ENCODE measurements at regions not wholly inside any gene's neighbourhood (a gene's known extent, or its start where the extent isn't known, plus 50 kb on each side); places are given as distances from the start of the nearest gene placed in this dataset.
A peak's percentile ranks its signal among the peaks of the same experiment; 100 is the strongest.

DNA sequence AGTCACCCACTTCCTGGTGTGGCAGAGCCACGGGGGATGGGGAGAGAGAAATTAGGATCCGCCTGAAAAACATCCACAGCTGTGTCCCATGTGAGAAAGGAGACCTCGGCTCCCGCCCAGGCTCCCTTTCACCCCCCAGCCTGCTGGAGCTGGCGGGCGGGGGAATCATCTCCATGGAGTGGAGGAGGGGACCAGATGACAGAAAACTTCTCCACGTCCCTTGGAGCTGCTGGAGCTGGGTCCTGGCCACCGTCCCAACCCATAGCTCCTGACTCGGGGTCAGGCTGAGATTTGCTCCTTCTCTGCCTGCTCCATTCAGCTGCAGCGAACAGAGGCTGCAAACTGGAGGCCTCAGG is 113.8 kb downstream of the CEBPB start:
- Histone ChIP-seq H3K4me1 (replicated peaks) (peaks cover 14% of the 10 kb centered on the region), H3K36me3 (no peaks in the 10 kb centered on the region), H3K4me3 (no peak overlapping the region), H3K9me3 (no peaks in the 10 kb centered on the region), H3K27ac (peak overlapping the region; percentile 82 to 83), H3K27me3 (replicated peaks; ENCODE audit: insufficient read depth) (no peaks in the 10 kb centered on the region)
- 43% methylated on average over 10 of the region's 10 CpGs for WGBS
- DNase-seq (ENCODE audit: low spot score): no peak
- intact Hi-C loops (cut with DNase I): no loop called here
- peak; percentile 28 for TF ChIP-seq POLR2AphosphoS5 (IDR thresholded peaks at IDR 0.05)
- no peak for TF ChIP-seq CTCF (IDR thresholded peaks at IDR 0.05)

GRCh38 chr20:50304923-50305635 is 114.4 kb downstream of the CEBPB start:
- peaks cover 14% of the 10 kb centered on the region for H3K4me1 ChIP-seq (replicated peaks)
- H3K27ac ChIP-seq: peak overlapping the region; percentile 82 to 83
- DNase-seq (ENCODE audit: low spot score): no peak
- no peaks in the 10 kb centered on the region for H3K36me3 ChIP-seq
- TF ChIP-seq POLR2A (IDR thresholded peaks at IDR 0.05): no peak
- no peak for TF ChIP-seq CTCF (IDR thresholded peaks at IDR 0.05)
- TF ChIP-seq POLR2AphosphoS5 (IDR thresholded peaks at IDR 0.05): peak; percentile 68
- H3K4me3 ChIP-seq: no peak overlapping the region
- WGBS: 58% methylated on average over 14 of the region's 14 CpGs
- H3K9me3 ChIP-seq: no peaks in the 10 kb centered on the region
- H3K27me3 ChIP-seq (replicated peaks; ENCODE audit: insufficient read depth): no peaks in the 10 kb centered on the region
- intact Hi-C loops (cut with DNase I): loop anchor here (5.0 kb wide), 1 partner anchor 113 kb away; the partner anchor contains the start of gene CEBPB

DNA sequence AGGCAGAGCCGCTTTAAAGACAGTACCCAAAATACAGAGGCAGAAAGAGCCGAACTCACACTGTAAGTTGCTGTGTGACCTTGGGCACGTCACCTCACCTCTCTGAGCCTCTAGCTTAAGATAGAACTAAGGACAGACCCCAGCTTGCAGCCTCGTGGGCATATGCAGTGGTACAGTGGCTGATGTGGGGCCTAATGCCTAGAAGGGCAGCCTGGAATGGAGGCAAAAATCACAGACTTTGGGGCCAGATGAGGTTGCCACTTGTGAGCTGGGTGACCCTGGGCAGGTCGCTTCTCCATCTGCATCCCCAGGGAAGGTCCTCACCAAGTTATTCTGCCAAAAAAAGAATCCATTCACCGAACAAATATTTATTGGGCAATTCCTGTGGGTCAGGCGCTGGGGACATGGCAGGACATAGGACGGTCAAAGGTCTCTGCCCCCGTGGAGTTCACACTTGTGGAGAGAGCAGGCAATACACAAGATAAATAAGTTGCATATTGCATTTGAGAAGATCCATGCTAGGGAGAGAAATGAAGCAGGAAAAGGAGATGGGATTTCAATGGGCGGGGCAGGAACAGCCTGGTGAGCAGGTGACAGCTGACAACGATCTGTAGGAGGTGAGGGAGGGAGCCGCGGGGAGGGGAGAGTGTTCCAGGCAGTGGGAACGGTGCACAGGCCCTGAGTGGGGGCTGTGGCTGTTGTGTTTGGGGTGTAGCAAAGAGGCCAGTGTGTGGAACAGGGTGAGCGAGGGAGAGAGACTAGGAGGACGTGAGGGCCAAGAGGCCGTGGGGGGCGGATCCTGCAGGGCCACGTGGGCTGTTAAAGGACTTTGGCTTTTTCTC is 115.2 kb downstream of the CEBPB start:
- TF ChIP-seq POLR2AphosphoS5 (IDR thresholded peaks at IDR 0.05) (peak; percentile 72), POLR2A (IDR thresholded peaks at IDR 0.05) (peak; percentile 41), CTCF (IDR thresholded peaks at IDR 0.05) (peak in 1 of 4 experiments; percentile 4)
- peak overlapping the region; percentile 82 to 83 for H3K27ac ChIP-seq
- no peaks in the 10 kb centered on the region for H3K36me3 ChIP-seq
- intact Hi-C loops (cut with DNase I): loop anchor here (5.0 kb wide), 1 partner anchor 114 kb away; the partner anchor contains the start of gene CEBPB
- no peaks in the 10 kb centered on the region for H3K9me3 ChIP-seq
- DNase-seq (ENCODE audit: low spot score): peak; percentile 64
- H3K4me1 ChIP-seq (replicated peaks): peaks cover 14% of the 10 kb centered on the region
- no peak overlapping the region for H3K4me3 ChIP-seq
- WGBS: 43% methylated on average over 19 of the region's 19 CpGs
- H3K27me3 ChIP-seq (replicated peaks; ENCODE audit: insufficient read depth): no peaks in the 10 kb centered on the region

- no peaks in the 10 kb centered on the region for H3K9me3 ChIP-seq
- no peak for TF ChIP-seq POLR2A (IDR thresholded peaks at IDR 0.05)
- TF ChIP-seq POLR2AphosphoS5 (IDR thresholded peaks at IDR 0.05): no peak
- TF ChIP-seq CTCF (IDR thresholded peaks at IDR 0.05): no peak
- H3K4me1 ChIP-seq (replicated peaks): peaks cover 14% of the 10 kb centered on the region
- no peaks in the 10 kb centered on the region for H3K27me3 ChIP-seq (replicated peaks; ENCODE audit: insufficient read depth)
- H3K4me3 ChIP-seq: no peak overlapping the region
- 78% methylated on average over 13 of the region's 13 CpGs for WGBS
- no peaks in the 10 kb centered on the region for H3K36me3 ChIP-seq
- no peak for DNase-seq (ENCODE audit: low spot score)
- peak overlapping the region; percentile 82 to 83 for H3K27ac ChIP-seq
- intact Hi-C loops (cut with DNase I): loop anchor here (5.0 kb wide), 1 partner anchor 114 kb away; the partner anchor contains the start of gene CEBPB
These were observed 116.1 kb downstream of the CEBPB start for GRCh38 chr20:50306478-50307423.
